GM12875 (cell line): ENCODE measurements at regions not wholly inside any gene's neighbourhood (a gene's known extent, or its start where the extent isn't known, plus 50 kb on each side); places are given as distances from the start of the nearest gene placed in this dataset.

Source experiments
- H3K4me3 ChIP-seq: one replicate; pipeline ENCODE4 v1.5.1; 2011; ENCODE audit warnings: low read depth, low read length, control low read depth
- TF ChIP-seq, protein P1 (sequence below): IDR thresholded peaks from 2 replicates; pipeline ENCODE4 v1.5.1; 2011; ENCODE audit warnings: low read depth, mild to moderate bottlenecking, control low read depth, inconsistent platforms, low read length, moderate library complexity, borderline replicate concordance; ENCODE audit not compliant: insufficient read depth

DNA sequence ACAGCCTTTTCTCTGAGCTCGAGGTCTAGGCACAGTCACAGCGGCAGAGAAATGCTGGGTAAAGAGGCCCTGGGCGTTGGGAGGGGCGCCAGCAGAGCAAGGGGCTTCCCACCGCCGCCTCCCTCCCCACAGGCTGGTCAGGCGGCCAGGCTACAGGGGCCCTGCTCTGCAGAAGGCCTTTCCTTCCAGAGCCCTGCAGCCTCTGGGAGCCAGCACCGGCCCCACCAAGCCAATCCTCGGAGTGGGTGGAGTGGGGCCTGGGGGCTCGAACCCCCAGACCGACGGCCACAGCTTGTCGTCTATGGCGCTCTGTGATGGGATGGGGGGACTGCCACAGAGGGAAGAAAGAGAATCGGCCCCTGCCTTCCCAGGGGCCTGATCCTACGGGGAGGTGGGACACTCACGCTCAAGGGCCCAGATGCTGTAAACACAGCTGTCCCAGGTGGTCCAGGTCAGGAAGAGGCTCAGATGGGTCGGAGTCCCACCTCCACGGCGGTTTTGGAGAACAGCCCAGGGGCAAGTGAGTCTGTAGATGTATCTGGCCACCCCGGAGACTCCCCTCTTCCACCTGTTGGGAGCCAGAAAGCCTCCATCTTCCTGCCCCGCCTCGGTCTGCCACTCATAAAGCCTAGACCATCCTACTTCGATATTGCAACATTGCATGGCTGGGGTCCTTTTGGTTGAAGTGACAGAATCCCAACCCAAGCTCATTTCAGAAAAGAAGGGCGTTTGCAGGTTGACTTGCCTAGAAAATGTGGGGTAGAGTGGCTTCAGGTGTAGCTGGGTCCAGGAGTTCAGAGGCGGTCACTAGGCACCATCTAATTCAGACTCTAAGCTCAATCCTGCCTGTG is 95.6 kb downstream of the SIK1 start:
- TF ChIP-seq, protein P1, sequence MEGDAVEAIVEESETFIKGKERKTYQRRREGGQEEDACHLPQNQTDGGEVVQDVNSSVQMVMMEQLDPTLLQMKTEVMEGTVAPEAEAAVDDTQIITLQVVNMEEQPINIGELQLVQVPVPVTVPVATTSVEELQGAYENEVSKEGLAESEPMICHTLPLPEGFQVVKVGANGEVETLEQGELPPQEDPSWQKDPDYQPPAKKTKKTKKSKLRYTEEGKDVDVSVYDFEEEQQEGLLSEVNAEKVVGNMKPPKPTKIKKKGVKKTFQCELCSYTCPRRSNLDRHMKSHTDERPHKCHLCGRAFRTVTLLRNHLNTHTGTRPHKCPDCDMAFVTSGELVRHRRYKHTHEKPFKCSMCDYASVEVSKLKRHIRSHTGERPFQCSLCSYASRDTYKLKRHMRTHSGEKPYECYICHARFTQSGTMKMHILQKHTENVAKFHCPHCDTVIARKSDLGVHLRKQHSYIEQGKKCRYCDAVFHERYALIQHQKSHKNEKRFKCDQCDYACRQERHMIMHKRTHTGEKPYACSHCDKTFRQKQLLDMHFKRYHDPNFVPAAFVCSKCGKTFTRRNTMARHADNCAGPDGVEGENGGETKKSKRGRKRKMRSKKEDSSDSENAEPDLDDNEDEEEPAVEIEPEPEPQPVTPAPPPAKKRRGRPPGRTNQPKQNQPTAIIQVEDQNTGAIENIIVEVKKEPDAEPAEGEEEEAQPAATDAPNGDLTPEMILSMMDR, result no peak
- H3K4me3 ChIP-seq, result no peak overlapping the region

DNA sequence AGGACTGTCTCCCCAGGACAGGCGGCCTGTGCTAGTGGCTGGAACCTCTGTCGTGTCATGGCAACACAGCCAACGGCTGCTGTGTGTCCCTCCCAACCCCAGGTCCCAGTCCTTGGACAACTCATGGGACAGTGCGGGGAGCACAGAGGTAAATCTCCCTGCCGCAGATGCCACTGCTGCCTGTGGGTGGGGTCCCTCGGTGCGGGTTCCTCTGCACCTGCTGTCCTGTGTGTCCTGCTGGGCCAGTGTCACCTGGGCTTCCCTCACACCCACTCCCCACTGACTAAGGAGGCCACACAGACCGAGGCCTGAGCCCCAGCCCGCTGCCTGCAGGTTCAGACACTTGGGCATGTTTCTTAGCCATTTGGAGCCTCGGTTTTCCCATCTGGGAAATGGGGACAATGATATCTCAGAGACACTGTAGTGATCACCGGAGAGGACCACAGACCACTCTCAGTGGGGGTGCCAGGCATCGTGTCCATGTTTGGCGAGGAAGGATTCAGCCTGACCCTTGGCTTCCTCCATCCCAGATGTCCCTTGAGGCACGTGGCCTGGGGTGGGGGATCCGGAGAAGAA is 96.5 kb downstream of the SIK1 start:
- TF ChIP-seq, protein P1, result no peak
- no peak overlapping the region for H3K4me3 ChIP-seq

DNA sequence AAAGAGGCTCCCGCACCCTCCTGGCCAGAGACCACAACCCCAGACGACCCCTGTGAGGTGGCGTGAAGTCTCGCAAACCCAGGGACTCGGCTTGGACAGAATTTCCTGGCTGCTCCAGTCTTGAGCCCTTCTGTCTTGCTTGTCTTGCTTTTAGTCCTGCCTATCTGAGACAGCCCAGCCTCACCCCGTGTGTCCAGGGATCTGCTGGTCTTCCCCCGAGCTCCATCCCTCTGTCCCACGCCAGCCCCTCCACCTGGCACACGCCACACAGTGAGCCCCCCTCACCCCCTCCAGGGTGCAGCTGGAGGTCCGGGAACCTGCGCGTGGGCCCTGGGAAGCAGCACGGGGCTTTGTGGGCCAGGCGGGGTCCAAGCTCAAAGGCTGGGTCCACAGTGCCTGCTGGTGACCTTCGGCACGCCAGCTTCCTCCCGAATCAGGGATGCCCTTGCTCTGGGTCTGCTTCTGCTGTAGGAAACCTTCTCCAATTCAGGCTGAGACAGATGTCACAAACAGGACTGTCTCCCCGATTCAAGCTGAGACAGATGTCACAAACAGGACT is 97.1 kb downstream of the SIK1 start:
- H3K4me3 ChIP-seq, result no peak overlapping the region
- TF ChIP-seq, protein P1, result no peak

DNA sequence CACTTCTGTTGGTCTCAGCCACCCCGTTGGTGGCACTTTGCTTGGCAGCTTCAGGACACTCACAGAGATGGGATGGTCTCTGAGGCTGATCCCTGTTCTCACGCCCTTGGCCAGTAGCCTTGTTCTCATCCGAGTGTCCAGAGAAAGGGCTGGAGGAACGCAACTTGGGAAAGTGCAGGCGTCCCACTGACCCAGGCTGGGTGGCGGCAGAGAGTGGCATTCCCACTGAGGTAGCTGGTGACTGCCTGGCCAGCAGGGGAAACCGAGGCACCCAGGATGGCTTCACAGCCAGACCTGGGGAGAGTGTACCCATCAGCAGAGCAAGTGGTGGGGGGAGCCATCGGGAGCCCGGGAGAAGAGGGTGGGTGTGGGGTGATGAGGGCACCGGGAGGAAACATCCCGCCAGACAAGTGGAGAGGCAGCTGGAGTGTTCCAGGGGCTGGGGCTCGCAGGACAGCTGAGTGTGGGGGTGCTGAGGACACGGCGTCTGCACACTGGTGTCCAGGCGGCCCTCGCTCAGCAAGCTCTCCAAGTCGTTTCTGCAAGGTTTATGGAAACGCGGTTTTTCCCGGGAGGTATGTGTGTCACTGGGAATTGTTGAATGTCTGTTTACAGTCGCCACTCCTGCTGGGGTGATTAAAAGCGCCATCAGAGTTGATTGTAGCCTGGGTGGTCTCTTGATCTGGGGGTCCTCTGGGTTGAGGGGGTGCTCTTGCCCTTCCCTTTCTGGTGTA is 97.8 kb downstream of the SIK1 start:
- no peak overlapping the region for H3K4me3 ChIP-seq
- TF ChIP-seq, protein P1, result no peak

DNA sequence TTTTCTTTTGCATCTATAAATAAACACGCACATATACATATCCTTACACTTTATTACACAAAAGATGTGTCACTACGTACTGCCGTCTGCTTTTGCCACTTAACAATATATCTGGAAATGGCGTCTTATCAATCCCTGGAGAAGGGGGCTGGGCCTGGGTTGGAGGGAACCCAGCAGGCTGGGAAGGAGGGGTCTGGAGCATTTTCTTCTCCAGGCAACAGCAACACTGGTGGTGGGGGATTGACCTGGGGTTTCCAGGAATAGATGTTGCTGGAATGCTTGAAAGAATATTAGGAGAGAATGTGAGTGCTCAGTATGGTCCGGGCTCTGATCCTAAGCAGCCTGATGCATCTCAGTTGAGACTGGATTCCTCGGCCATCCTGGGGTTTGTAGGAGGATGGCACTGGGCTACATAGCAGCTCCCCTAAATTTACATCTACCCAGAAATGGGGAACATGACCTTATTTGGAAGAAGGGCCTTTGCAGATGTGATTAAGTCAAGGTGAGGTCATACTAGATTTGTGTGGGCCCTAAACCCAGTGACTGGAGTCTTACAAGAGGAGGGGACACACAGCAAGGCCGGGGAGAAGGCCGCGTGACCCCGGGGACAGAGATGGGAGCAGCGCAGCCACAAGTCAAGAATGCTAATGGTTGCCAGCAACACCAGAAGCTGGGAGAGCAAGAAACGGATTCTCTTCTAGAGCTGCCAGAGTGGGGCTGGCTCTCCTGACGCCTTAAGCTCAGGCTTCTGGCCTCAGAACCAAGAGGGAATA is 98.6 kb downstream of the SIK1 start:
- TF ChIP-seq, protein P1, result no peak

DNA sequence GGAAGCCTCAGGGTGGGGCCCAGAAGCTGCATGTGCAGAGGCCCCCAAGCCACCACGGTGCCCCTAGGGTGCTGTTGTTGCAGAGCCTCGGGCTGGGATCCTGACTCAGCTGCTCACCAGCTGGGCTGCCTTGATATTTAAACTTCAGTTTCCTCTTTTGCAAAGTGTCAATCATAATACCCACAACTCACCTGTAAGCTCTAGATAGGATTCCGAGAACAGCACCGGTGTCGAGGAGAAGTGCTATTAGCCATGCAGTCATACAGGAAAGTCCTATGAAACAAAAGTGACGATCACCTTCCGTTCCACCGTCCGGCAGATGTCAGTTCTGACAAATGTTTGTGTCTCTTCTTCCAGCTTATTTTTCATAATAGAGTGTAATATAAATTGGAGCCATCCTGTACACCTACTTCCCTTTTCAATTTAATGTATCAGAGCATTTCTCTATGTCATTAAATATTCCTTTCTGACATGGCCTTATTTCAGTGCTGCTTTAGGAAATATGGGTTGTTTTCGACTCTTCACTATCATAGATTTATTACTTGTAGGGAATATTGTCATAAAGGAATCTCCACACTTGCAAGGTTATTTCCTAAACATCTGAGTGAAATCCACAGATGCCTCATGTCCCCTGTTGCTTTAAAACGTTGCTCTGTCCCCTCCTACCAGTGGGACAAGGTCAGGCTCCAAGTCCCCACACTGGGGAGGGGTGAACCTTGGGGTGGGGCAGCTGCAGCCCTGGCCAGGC is 100.8 kb downstream of the SIK1 start:
- TF ChIP-seq, protein P1, result no peak
- H3K4me3 ChIP-seq, result no peak overlapping the region

More for the DNA sequence above, 98.6 kb downstream of the SIK1 start:
- H3K4me3 ChIP-seq, result no peak overlapping the region
